ENCODE measurements at regions not wholly inside any gene's neighbourhood (a gene's known extent, or its start where the extent isn't known, plus 50 kb on each side); places are given as distances from the start of the nearest gene placed in this dataset.

GRCh38 chr3:153706706-153707105 lies 414.5 kb upstream of the ARHGEF26 start:
- TF ChIP-seq CTCF (IDR thresholded peaks at IDR 0.05) (no peak), POLR2A (IDR thresholded peaks at IDR 0.05) (no peak)

Data from body of pancreas (tissue), 4 donors.